Smooth muscle cell (in vitro differentiated cells): ENCODE measurements at regions not wholly inside any gene's neighbourhood (a gene's known extent, or its start where the extent isn't known, plus 50 kb on each side); places are given as distances from the start of the nearest gene placed in this dataset.

ENCODE experiments used
- DNase-seq: peaks from one replicate; lab custom pipeline; 2025; ENCODE audit not compliant: unreplicated experiment; lab: John Stamatoyannopoulos, UW
- H2AFZ ChIP-seq: fragments of 200-600 bp; sonication (generic); 2 replicates; pipeline ENCODE4 v1.6.0; 2016; ENCODE audit warnings: antibody characterized with exemption, low read depth, mild to moderate bottlenecking
- H3F3A ChIP-seq: fragments of 200-600 bp; sonication (generic); 2 replicates; pipeline ENCODE4 v1.6.0; 2017; ENCODE audit warnings: antibody characterized with exemption, low read depth
- H3K27ac ChIP-seq: fragments of 200-600 bp; sonication (generic); 2 replicates; pipeline ENCODE4 v1.5.1; 2016; ENCODE audit warnings: low read depth, mild to moderate bottlenecking
- H3K27me3 ChIP-seq: fragments of 200-600 bp; sonication (generic); 2 replicates; pipeline ENCODE4 v1.6.1; 2016; ENCODE audit warnings: low read depth, mild to moderate bottlenecking
- H3K36me3 ChIP-seq: fragments of 200-600 bp; sonication (generic); 2 replicates; pipeline ENCODE4 v1.5.1; 2016; ENCODE audit warnings: low read depth
- H3K4me1 ChIP-seq: fragments of 200-600 bp; sonication (generic); 2 replicates; pipeline ENCODE4 v1.5.1; 2016; ENCODE audit warnings: low read depth
- H3K4me2 ChIP-seq: fragments of 200-600 bp; sonication (generic); 2 replicates; pipeline ENCODE4 v1.6.0; 2016; ENCODE audit warnings: mild to moderate bottlenecking
- H3K4me3 ChIP-seq: fragments of 200-600 bp; sonication (generic); 2 replicates; pipeline ENCODE4 v1.5.1; 2016; ENCODE audit warnings: mild to moderate bottlenecking
- H3K79me2 ChIP-seq: fragments of 200-600 bp; sonication (generic); 2 replicates; pipeline ENCODE4 v1.6.0; 2016; ENCODE audit warnings: low read depth, mild to moderate bottlenecking
- H3K9ac ChIP-seq: fragments of 200-600 bp; sonication (generic); 2 replicates; pipeline ENCODE4 v1.6.0; 2016; ENCODE audit warnings: low read depth
- H3K9me3 ChIP-seq: fragments of 200-600 bp; sonication (generic); replicated peaks from 2 replicates; pipeline ENCODE4 v1.5.1; 2016; ENCODE audit warnings: low read depth
- H4K20me1 ChIP-seq: fragments of 200-600 bp; sonication (generic); 2 replicates; pipeline ENCODE4 v1.6.0; 2016; ENCODE audit warnings: low read depth
- CTCF ChIP-seq: fragments of 200-600 bp; sonication (generic); IDR thresholded peaks from 2 replicates; pipeline ENCODE4 v1.5.1; 2017; ENCODE audit warnings: borderline replicate concordance, mild to moderate bottlenecking, antibody characterized with exemption; ENCODE audit not compliant: insufficient read depth, poor library complexity, severe bottlenecking
- WGBS: methylation state at CpG from one replicate; pipeline ENCODE4 v1.1.7; 2016; ENCODE audit warnings: low lambda C conversion rate; 5-methylcytosine and 5-hydroxymethylcytosine counted together

GRCh38 chr4:126344472-126344871, 1029.7 kb downstream of the FAT4 start:
- Histone ChIP-seq H3K79me2 (no peaks in the 10 kb centered on the region), H2AFZ (no peak overlapping the region), H3K9ac (no peak overlapping the region), H3K4me2 (no peak overlapping the region), H3K4me1 (no peaks in the 10 kb centered on the region), H4K20me1 (no peaks in the 10 kb centered on the region), H3K27ac (no peak overlapping the region), H3K36me3 (no peaks in the 10 kb centered on the region), H3K27me3 (no peaks in the 10 kb centered on the region), H3K9me3 (no peaks in the 10 kb centered on the region), H3K4me3 (no peak overlapping the region), H3F3A (no peaks in the 10 kb centered on the region)
- WGBS, result 94% methylated on average over 6 of the region's 6 CpGs
- no peak for DNase-seq
- TF ChIP-seq CTCF, result no peak

GRCh38 chr4:126346654-126347053, 1031.9 kb downstream of the FAT4 start:
- DNase-seq, result no peak
- Histone ChIP-seq H3K36me3 (no peaks in the 10 kb centered on the region), H3K4me3 (no peak overlapping the region), H3K4me2 (no peak overlapping the region), H3K27me3 (no peaks in the 10 kb centered on the region), H3K27ac (no peak overlapping the region), H4K20me1 (no peaks in the 10 kb centered on the region), H3K9ac (no peak overlapping the region), H3F3A (no peaks in the 10 kb centered on the region), H3K9me3 (no peaks in the 10 kb centered on the region), H3K79me2 (no peaks in the 10 kb centered on the region), H2AFZ (no peak overlapping the region), H3K4me1 (no peaks in the 10 kb centered on the region)
- 78% methylated on average over 2 of the region's 2 CpGs for WGBS
- no peak for TF ChIP-seq CTCF

GRCh38 chr4:126354784-126355183, 1040.0 kb downstream of the FAT4 start:
- no peak overlapping the region for H3K4me2 ChIP-seq
- TF ChIP-seq CTCF, result no peak
- no peaks in the 10 kb centered on the region for H3K79me2 ChIP-seq
- H3K4me1 ChIP-seq, result no peaks in the 10 kb centered on the region
- H4K20me1 ChIP-seq, result no peaks in the 10 kb centered on the region
- no peak for DNase-seq
- H3K27ac ChIP-seq, result no peak overlapping the region
- H3K36me3 ChIP-seq, result no peaks in the 10 kb centered on the region
- H3K9me3 ChIP-seq, result peaks cover 4% of the 10 kb centered on the region
- 80% methylated on average over 3 of the region's 3 CpGs for WGBS
- no peaks in the 10 kb centered on the region for H3F3A ChIP-seq
- no peak overlapping the region for H3K9ac ChIP-seq
- H3K4me3 ChIP-seq, result no peak overlapping the region
- H3K27me3 ChIP-seq, result no peaks in the 10 kb centered on the region
- no peak overlapping the region for H2AFZ ChIP-seq

GRCh38 chr4:126358041-126358440, 1043.3 kb downstream of the FAT4 start:
- Histone ChIP-seq H3K27me3 (no peaks in the 10 kb centered on the region), H3F3A (no peaks in the 10 kb centered on the region), H3K36me3 (no peaks in the 10 kb centered on the region), H3K9me3 (peaks cover 4% of the 10 kb centered on the region), H2AFZ (no peak overlapping the region), H3K4me1 (no peaks in the 10 kb centered on the region), H3K79me2 (no peaks in the 10 kb centered on the region), H3K4me2 (no peak overlapping the region), H3K27ac (no peak overlapping the region), H4K20me1 (no peaks in the 10 kb centered on the region), H3K4me3 (no peak overlapping the region), H3K9ac (no peak overlapping the region)
- no peak for TF ChIP-seq CTCF
- WGBS, result 99% methylated on average over 2 of the region's 2 CpGs
- no peak for DNase-seq
